ENCODE measurements at regions not wholly inside any gene's neighbourhood (a gene's known extent, or its start where the extent isn't known, plus 50 kb on each side); places are given as distances from the start of the nearest gene placed in this dataset.

- Histone ChIP-seq H3K27me3 (ENCODE audit: insufficient read depth, low read length) (no peaks in the 10 kb centered on the region), H2AFZ (ENCODE audit: low read length) (no peak overlapping the region), H3K4me1 (ENCODE audit: insufficient read depth, low read length) (peaks cover 89% of the 10 kb centered on the region), H3K9me3 (ENCODE audit: low read depth, low read length) (no peaks in the 10 kb centered on the region), H3K27ac (ENCODE audit: low read depth, low read length) (peak overlapping the region; percentile 96), H3K4me2 (ENCODE audit: insufficient read depth, low read length) (peak overlapping the region; percentile 94), H4K20me1 (ENCODE audit: insufficient read depth, low read length) (peaks cover 92% of the 10 kb centered on the region), H3K79me2 (ENCODE audit: insufficient read depth, low read length) (peaks cover 100% of the 10 kb centered on the region), H3K36me3 (ENCODE audit: insufficient read depth, low read length) (peaks cover 94% of the 10 kb centered on the region), H3K4me3 (ENCODE audit: insufficient read depth, low read length) (peak overlapping the region; percentile 80)
- TF ChIP-seq CTCF (IDR thresholded peaks at IDR 0.05; ENCODE audit: extremely low read depth, low read depth, low read length): no peak
- peak; percentile 95 for DNase-seq (ENCODE audit: insufficient read length, low spot score, missing footprints)
These were observed 64.3 kb upstream of the PPARA start for GRCh38 chr22:46085828-46086576.

GRCh38 chr22:46086577-46087335 lies 63.6 kb upstream of the PPARA start:
- no peak for TF ChIP-seq CTCF (IDR thresholded peaks at IDR 0.05; ENCODE audit: extremely low read depth, low read depth, low read length)
- Histone ChIP-seq H3K27ac (ENCODE audit: low read depth, low read length) (peak overlapping the region; percentile 96), H2AFZ (ENCODE audit: low read length) (no peak overlapping the region), H3K4me2 (ENCODE audit: insufficient read depth, low read length) (peak overlapping the region; percentile 94), H3K9me3 (ENCODE audit: low read depth, low read length) (no peaks in the 10 kb centered on the region), H3K4me3 (ENCODE audit: insufficient read depth, low read length) (peak overlapping the region; percentile 80), H3K36me3 (ENCODE audit: insufficient read depth, low read length) (peaks cover 94% of the 10 kb centered on the region), H4K20me1 (ENCODE audit: insufficient read depth, low read length) (peaks cover 92% of the 10 kb centered on the region), H3K4me1 (ENCODE audit: insufficient read depth, low read length) (peaks cover 97% of the 10 kb centered on the region), H3K79me2 (ENCODE audit: insufficient read depth, low read length) (peaks cover 100% of the 10 kb centered on the region), H3K27me3 (ENCODE audit: insufficient read depth, low read length) (no peaks in the 10 kb centered on the region)
- DNase-seq (ENCODE audit: insufficient read length, low spot score, missing footprints): peak; percentile 83

- Histone ChIP-seq H3K9me3 (ENCODE audit: low read depth, low read length) (no peaks in the 10 kb centered on the region), H3K27me3 (ENCODE audit: insufficient read depth, low read length) (no peaks in the 10 kb centered on the region), H3K4me3 (ENCODE audit: insufficient read depth, low read length) (peak overlapping the region; percentile 80), H3K36me3 (ENCODE audit: insufficient read depth, low read length) (peaks cover 94% of the 10 kb centered on the region), H3K4me1 (ENCODE audit: insufficient read depth, low read length) (peaks cover 98% of the 10 kb centered on the region), H2AFZ (ENCODE audit: low read length) (no peak overlapping the region), H3K79me2 (ENCODE audit: insufficient read depth, low read length) (peaks cover 100% of the 10 kb centered on the region), H3K4me2 (ENCODE audit: insufficient read depth, low read length) (peak overlapping the region; percentile 94), H3K27ac (ENCODE audit: low read depth, low read length) (peak overlapping the region; percentile 96), H4K20me1 (ENCODE audit: insufficient read depth, low read length) (peaks cover 92% of the 10 kb centered on the region)
- no peak for TF ChIP-seq CTCF (IDR thresholded peaks at IDR 0.05; ENCODE audit: extremely low read depth, low read depth, low read length)
- peak; percentile 78 for DNase-seq (ENCODE audit: insufficient read length, low spot score, missing footprints)
These were observed 63.0 kb upstream of the PPARA start for GRCh38 chr22:46087336-46087690.

- Histone ChIP-seq H3K79me2 (ENCODE audit: insufficient read depth, low read length) (peaks cover 100% of the 10 kb centered on the region), H3K4me3 (ENCODE audit: insufficient read depth, low read length) (peak overlapping the region; percentile 80), H3K4me1 (ENCODE audit: insufficient read depth, low read length) (peaks cover 98% of the 10 kb centered on the region), H3K27ac (ENCODE audit: low read depth, low read length) (peak overlapping the region; percentile 96), H3K36me3 (ENCODE audit: insufficient read depth, low read length) (peaks cover 94% of the 10 kb centered on the region), H3K9me3 (ENCODE audit: low read depth, low read length) (no peaks in the 10 kb centered on the region), H3K4me2 (ENCODE audit: insufficient read depth, low read length) (peak overlapping the region; percentile 94), H2AFZ (ENCODE audit: low read length) (no peak overlapping the region), H3K27me3 (ENCODE audit: insufficient read depth, low read length) (no peaks in the 10 kb centered on the region), H4K20me1 (ENCODE audit: insufficient read depth, low read length) (peaks cover 95% of the 10 kb centered on the region)
- DNase-seq (ENCODE audit: insufficient read length, low spot score, missing footprints): peak; percentile 98
- no peak for TF ChIP-seq CTCF (IDR thresholded peaks at IDR 0.05; ENCODE audit: extremely low read depth, low read depth, low read length)
These were observed 62.5 kb upstream of the PPARA start for GRCh38 chr22:46087816-46088277.

Data from osteoblast (primary cell).